NB4 (cell line): ENCODE measurements at regions not wholly inside any gene's neighbourhood (a gene's known extent, or its start where the extent isn't known, plus 50 kb on each side); places are given as distances from the start of the nearest gene placed in this dataset.
A peak's percentile ranks its signal among the peaks of the same experiment; 100 is the strongest.

Experiments used
- DNase-seq: peaks from one replicate; pipeline ENCODE4 v3.0.0; 2010; ENCODE audit warnings: low read depth
- H3K4me3 ChIP-seq: one replicate; pipeline ENCODE4 v1.5.1; 2011; ENCODE audit warnings: mild to moderate bottlenecking, low read depth, low read length, moderate library complexity
- CTCF ChIP-seq: IDR thresholded peaks from one replicate; pipeline ENCODE4 v1.5.1; 2012; ENCODE audit warnings: low read depth, low read length
- MAX ChIP-seq: IDR thresholded peaks from 2 replicates; pipeline ENCODE4 v1.6.1; 2011; ENCODE audit warnings: low read depth, low read length
- MYC ChIP-seq: IDR thresholded peaks from 2 replicates; pipeline ENCODE4 v1.6.1; 2011; ENCODE audit warnings: low read depth, low read length
- POLR2A ChIP-seq: IDR thresholded peaks from 2 replicates; pipeline ENCODE4 v1.6.1; 2011; ENCODE audit warnings: mild to moderate bottlenecking; ENCODE audit not compliant: insufficient read length; ENCODE audit errors: extremely low read depth

GRCh38 chr13:64371461-64371860 is 2858.7 kb downstream of the PCDH9 start:
- DNase-seq, result no peak
- H3K4me3 ChIP-seq, result no peak overlapping the region
- no peak for TF ChIP-seq POLR2A
- no peak for TF ChIP-seq CTCF
- no peak for TF ChIP-seq MYC
- TF ChIP-seq MAX, result no peak

- DNase-seq, result no peak
- no peak overlapping the region for H3K4me3 ChIP-seq
- TF ChIP-seq MAX (no peak), POLR2A (no peak), CTCF (no peak), MYC (no peak)
Observed at GRCh38 chr13:64371045-64371444, 2859.1 kb downstream of the PCDH9 start.

DNA sequence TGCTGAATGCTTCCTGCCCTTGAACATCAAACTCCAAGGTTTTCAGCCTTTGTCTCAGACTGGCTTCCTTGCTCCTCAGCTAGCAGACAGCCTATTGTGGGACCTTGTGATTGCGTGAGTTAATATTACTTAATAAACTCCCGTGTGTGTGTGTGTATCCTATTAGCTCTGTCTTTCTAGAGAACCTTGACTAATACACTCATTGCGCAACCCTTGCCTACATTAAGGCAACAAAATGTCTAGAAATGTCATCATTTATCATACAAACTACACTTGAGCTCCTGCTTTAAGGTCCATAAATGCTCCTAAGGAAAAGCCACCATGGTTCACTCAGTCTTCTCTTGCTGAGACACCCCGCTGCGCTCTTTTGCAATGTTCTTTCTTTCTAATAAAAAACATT is 2861.0 kb downstream of the PCDH9 start:
- TF ChIP-seq POLR2A, result no peak
- no peak for TF ChIP-seq CTCF
- TF ChIP-seq MAX, result no peak
- no peak for TF ChIP-seq MYC
- DNase-seq, result peak; percentile 12
- no peak overlapping the region for H3K4me3 ChIP-seq

DNA sequence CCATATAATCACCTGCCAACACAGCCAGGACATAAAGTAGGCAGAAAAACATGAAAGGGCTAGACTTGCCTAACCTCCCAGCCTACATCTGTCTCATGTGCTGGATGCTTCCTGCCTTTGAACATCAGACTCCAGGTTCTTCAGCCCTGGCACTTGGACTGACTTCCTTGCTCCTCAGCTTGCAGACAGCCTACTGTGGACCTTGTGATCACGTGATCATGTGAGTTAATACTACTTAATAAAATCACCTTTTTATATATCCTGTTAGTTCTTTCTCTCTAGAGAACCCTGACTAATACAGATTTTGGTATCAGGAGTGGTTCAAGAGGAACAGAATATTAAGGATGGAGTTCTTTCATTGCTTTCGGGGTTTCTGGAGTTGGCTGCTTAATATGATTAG is 2867.6 kb downstream of the PCDH9 start:
- TF ChIP-seq CTCF, result no peak
- no peak for TF ChIP-seq MAX
- TF ChIP-seq MYC, result no peak
- TF ChIP-seq POLR2A, result no peak

GRCh38 chr13:64347664-64348063 is 2882.5 kb downstream of the PCDH9 start:
- TF ChIP-seq MYC (no peak), MAX (no peak), POLR2A (no peak), CTCF (no peak)
- H3K4me3 ChIP-seq, result no peak overlapping the region
- no peak for DNase-seq

More for the DNA sequence above, 2867.6 kb downstream of the PCDH9 start:
- H3K4me3 ChIP-seq, result no peak overlapping the region
- DNase-seq, result no peak
